Stimulated activated naive CD8-positive, alpha-beta T cell treated with anti-CD3 and anti-CD28 coated beads, Interleukin-15, Interleukin-2, amounts not matched to agents 100 U/mL and 50 U/mL, for 24 hours (primary cell): ENCODE measurements at regions not wholly inside any gene's neighbourhood (a gene's known extent, or its start where the extent isn't known, plus 50 kb on each side); places are given as distances from the start of the nearest gene placed in this dataset.

Experiments used
- ATAC-seq: fragments of 150-1000 bp; cut with Tn5 transposase; one replicate; pipeline ENCODE4 v1.10.0; 2021
- DNase-seq: peaks from one replicate; pipeline ENCODE4 v3.0.0; 2021

GRCh38 chr3:10764259-10765051 lies 51.6 kb upstream of the SLC6A11 start:
- ATAC-seq (no peak), DNase-seq (no peak)

GRCh38 chr3:10766049-10766705 lies 49.9 kb upstream of the SLC6A11 start:
- DNase-seq: no peak
- no peak for ATAC-seq
